ENCODE measurements at regions not wholly inside any gene's neighbourhood (a gene's known extent, or its start where the extent isn't known, plus 50 kb on each side); places are given as distances from the start of the nearest gene placed in this dataset.

DNA sequence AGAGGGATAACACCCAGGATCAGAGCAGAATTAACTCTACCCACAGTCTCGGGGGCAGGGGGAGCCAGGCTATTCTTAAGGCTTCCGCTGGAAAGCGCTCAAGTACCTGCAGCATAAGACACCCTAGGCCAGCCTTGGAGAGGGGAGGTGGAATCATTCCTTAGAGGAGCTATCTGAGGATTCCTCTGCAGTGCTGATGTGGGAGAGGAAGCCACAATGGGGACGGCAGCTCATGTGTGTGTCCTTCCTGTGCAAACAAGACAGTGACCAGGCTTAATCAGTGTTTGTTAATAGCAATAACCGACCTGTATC is 382.2 kb upstream of the CADM1 start:
- H3K27me3 ChIP-seq (ENCODE audit: control insufficient read depth, insufficient read depth, low read length, poor library complexity, severe bottlenecking) = no peaks in the 10 kb centered on the region
- no peak overlapping the region for H3K27ac Mint-ChIP-seq
- peaks cover 24% of the 10 kb centered on the region for H3K4me1 Mint-ChIP-seq

DNA sequence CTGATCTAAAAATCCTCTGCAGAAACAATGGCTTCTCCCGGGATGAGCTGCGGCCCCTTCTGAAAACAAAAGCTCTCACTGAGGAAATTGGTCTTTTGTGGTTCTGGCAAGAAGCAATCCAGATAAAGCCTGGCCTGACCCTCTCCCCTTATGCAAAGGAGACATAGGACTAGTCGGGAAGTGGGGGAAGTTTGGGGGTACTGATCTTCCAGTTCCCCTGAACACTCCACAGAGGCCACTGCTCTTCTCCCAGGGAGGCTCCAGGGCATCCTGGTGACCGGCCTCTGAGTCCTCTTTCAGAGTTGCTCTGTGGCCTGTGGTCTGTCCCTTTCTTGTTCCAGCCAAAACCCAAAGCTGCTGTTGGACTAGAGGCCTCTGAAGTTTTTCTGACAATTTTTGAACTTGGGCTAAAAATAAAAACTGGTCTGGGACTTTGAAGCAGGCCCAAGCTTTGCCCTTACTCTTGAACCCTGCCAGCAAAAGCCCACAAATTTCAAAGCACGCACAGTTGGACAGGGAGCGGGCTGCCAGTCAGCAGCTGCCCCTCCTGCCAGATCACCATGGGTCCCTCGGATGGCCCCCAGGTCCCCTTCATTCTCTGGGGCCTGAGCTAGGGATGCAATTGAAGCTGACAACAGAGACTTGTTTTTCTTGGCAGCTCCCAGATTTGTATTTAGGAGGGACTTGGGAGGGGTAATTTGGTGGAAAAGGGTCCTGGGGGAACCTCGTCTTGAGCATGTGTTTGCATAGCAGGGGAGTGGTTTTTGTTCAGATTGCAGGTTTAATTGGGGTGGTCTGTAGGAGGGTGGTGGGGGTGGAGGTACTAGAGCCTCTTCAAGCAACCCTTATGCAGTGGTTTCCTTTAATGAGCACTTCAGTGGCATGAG is 381.6 kb upstream of the CADM1 start:
- Mint-ChIP-seq H3K9me3 (peaks cover 15% of the 10 kb centered on the region), H3K4me1 (peaks cover 24% of the 10 kb centered on the region), H3K27ac (peak overlapping the region; percentile 36), H3K27me3 (ENCODE audit: insufficient read depth) (peaks cover 4% of the 10 kb centered on the region), H3K4me3 (no peak overlapping the region), H3K36me3 (ENCODE audit: low read depth) (peaks cover 3% of the 10 kb centered on the region)
- H3K9me3 ChIP-seq (ENCODE audit: control insufficient read depth, low read length) = peaks cover 8% of the 10 kb centered on the region
- H3K36me3 ChIP-seq (ENCODE audit: control insufficient read depth, insufficient read depth, low read length) = no peaks in the 10 kb centered on the region
- H3K4me3 ChIP-seq (ENCODE audit: low read length) = no peak overlapping the region
- peak overlapping the region; percentile 57 for H3K27ac ChIP-seq (ENCODE audit: low read depth, low read length)
- no peak for DNase-seq
- H3K27me3 ChIP-seq (ENCODE audit: control insufficient read depth, insufficient read depth, low read length, poor library complexity, severe bottlenecking) = no peaks in the 10 kb centered on the region
- no peak overlapping the region for H3K9ac ChIP-seq (ENCODE audit: extremely low read depth, low read length, poor library complexity, severe bottlenecking)
- H3K4me1 ChIP-seq (ENCODE audit: control insufficient read depth, insufficient read depth, low read length) = peaks cover 9% of the 10 kb centered on the region
- 81 to 85% methylated on average over 3 to 8 of the region's 8 CpGs for WGBS, 2 experiments (ENCODE audit: insufficient coverage in 1 of 2, insufficient read length in 1 of 2)
- TF ChIP-seq, protein P1, sequence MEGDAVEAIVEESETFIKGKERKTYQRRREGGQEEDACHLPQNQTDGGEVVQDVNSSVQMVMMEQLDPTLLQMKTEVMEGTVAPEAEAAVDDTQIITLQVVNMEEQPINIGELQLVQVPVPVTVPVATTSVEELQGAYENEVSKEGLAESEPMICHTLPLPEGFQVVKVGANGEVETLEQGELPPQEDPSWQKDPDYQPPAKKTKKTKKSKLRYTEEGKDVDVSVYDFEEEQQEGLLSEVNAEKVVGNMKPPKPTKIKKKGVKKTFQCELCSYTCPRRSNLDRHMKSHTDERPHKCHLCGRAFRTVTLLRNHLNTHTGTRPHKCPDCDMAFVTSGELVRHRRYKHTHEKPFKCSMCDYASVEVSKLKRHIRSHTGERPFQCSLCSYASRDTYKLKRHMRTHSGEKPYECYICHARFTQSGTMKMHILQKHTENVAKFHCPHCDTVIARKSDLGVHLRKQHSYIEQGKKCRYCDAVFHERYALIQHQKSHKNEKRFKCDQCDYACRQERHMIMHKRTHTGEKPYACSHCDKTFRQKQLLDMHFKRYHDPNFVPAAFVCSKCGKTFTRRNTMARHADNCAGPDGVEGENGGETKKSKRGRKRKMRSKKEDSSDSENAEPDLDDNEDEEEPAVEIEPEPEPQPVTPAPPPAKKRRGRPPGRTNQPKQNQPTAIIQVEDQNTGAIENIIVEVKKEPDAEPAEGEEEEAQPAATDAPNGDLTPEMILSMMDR (conservative IDR thresholded peaks at IDR 0.05) = no peak

More for the DNA sequence above, 382.2 kb upstream of the CADM1 start:
- Mint-ChIP-seq H3K9me3 (peaks cover 9% of the 10 kb centered on the region), H3K36me3 (ENCODE audit: low read depth) (peaks cover 3% of the 10 kb centered on the region), H3K4me3 (no peak overlapping the region), H3K27me3 (ENCODE audit: insufficient read depth) (peaks cover 8% of the 10 kb centered on the region)
- H3K9ac ChIP-seq (ENCODE audit: extremely low read depth, low read length, poor library complexity, severe bottlenecking) = no peak overlapping the region
- TF ChIP-seq, protein P1 (conservative IDR thresholded peaks at IDR 0.05) = peak; percentile 16
- peaks cover 8% of the 10 kb centered on the region for H3K9me3 ChIP-seq (ENCODE audit: control insufficient read depth, low read length)
- no peak overlapping the region for H3K4me3 ChIP-seq (ENCODE audit: low read length)
- no peak overlapping the region for H3K27ac ChIP-seq (ENCODE audit: low read depth, low read length)
- peaks cover 9% of the 10 kb centered on the region for H3K4me1 ChIP-seq (ENCODE audit: control insufficient read depth, insufficient read depth, low read length)
- DNase-seq = no peak
- 86 to 100% methylated on average over 1 to 5 of the region's 5 CpGs for WGBS, 2 experiments (ENCODE audit: insufficient coverage in 1 of 2, insufficient read length in 1 of 2)
- H3K36me3 ChIP-seq (ENCODE audit: control insufficient read depth, insufficient read depth, low read length) = no peaks in the 10 kb centered on the region

DNA sequence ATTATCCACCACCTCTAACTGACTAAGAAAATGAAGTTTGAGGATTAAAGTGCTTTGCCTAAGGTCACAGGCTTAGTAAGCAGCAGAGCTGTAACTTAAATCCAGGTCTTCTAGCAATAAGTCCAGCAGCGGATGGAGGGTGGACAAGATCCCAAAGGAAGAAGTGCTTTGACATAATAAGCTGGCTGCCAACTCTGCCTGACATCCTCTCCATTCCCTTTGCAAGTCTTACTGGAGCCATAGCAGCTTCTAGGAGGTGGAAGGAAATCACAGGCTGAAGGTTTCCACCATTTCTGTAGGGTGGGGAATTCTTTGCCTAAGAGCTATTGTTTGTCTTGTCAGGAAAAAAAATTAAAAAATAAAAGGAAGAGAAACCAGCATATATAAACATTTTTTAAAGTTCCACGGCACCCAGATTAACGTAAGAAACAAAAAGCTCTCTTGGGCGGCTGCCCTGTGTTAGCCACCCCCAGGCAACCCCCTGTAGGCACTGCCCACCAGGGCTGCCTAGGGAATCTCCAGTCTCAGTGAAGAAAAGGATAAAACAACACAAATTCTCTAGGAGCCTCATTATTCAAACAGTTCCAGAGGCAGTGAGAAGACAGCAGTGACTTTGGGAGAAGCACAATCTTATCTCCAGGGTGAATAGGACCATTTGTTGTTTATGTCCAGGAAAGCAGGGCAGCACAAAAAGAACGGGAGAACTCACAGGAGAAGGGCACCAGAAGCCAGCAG is 380.8 kb upstream of the CADM1 start:
- H3K27ac ChIP-seq (ENCODE audit: low read depth, low read length) = peak overlapping the region; percentile 50
- peaks cover 9% of the 10 kb centered on the region for H3K4me1 ChIP-seq (ENCODE audit: control insufficient read depth, insufficient read depth, low read length)
- Mint-ChIP-seq H3K9me3 (peaks cover 22% of the 10 kb centered on the region), H3K4me1 (peaks cover 24% of the 10 kb centered on the region), H3K27ac (peak overlapping the region; percentile 9), H3K4me3 (no peak overlapping the region), H3K36me3 (ENCODE audit: low read depth) (peaks cover 3% of the 10 kb centered on the region), H3K27me3 (ENCODE audit: insufficient read depth) (peaks cover 4% of the 10 kb centered on the region)
- no peak overlapping the region for H3K9ac ChIP-seq (ENCODE audit: extremely low read depth, low read length, poor library complexity, severe bottlenecking)
- H3K9me3 ChIP-seq (ENCODE audit: control insufficient read depth, low read length) = peaks cover 8% of the 10 kb centered on the region
- TF ChIP-seq, protein P1 (conservative IDR thresholded peaks at IDR 0.05) = no peak
- no peaks in the 10 kb centered on the region for H3K27me3 ChIP-seq (ENCODE audit: control insufficient read depth, insufficient read depth, low read length, poor library complexity, severe bottlenecking)
- no peak overlapping the region for H3K4me3 ChIP-seq (ENCODE audit: low read length)
- no peak for DNase-seq
- H3K36me3 ChIP-seq (ENCODE audit: control insufficient read depth, insufficient read depth, low read length) = no peaks in the 10 kb centered on the region
- WGBS, 2 experiments (ENCODE audit: insufficient coverage in 1 of 2, insufficient read length in 1 of 2) = 81 to 89% methylated on average over 5 of the region's 5 CpGs

All from endodermal cell (in vitro differentiated cells).